ENCODE measurements at regions not wholly inside any gene's neighbourhood (a gene's known extent, or its start where the extent isn't known, plus 50 kb on each side); places are given as distances from the start of the nearest gene placed in this dataset.

GRCh38 chr7:80082213-80082612, 52.4 kb upstream of the GNAI1 start:
- Histone ChIP-seq H3K27ac (no peak overlapping the region), H3K4me3 (no peak overlapping the region), H3K36me3 (no peaks in the 10 kb centered on the region), H3K4me1 (ENCODE audit: control insufficient read depth in 1 of 2, low read depth in 2 of 2) (no peaks in the 10 kb centered on the region), H3K27me3 (replicated peaks; ENCODE audit: insufficient read depth) (no peaks in the 10 kb centered on the region), H3K9me3 (no peaks in the 10 kb centered on the region)
- TF ChIP-seq, protein P1, sequence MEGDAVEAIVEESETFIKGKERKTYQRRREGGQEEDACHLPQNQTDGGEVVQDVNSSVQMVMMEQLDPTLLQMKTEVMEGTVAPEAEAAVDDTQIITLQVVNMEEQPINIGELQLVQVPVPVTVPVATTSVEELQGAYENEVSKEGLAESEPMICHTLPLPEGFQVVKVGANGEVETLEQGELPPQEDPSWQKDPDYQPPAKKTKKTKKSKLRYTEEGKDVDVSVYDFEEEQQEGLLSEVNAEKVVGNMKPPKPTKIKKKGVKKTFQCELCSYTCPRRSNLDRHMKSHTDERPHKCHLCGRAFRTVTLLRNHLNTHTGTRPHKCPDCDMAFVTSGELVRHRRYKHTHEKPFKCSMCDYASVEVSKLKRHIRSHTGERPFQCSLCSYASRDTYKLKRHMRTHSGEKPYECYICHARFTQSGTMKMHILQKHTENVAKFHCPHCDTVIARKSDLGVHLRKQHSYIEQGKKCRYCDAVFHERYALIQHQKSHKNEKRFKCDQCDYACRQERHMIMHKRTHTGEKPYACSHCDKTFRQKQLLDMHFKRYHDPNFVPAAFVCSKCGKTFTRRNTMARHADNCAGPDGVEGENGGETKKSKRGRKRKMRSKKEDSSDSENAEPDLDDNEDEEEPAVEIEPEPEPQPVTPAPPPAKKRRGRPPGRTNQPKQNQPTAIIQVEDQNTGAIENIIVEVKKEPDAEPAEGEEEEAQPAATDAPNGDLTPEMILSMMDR (IDR thresholded peaks at IDR 0.05): no peak
- no peak for DNase-seq (ENCODE audit: low spot score)
- no peak for ATAC-seq (ENCODE audit: insufficient number of reproducible peaks, low FRiP score, low read depth)

DNA sequence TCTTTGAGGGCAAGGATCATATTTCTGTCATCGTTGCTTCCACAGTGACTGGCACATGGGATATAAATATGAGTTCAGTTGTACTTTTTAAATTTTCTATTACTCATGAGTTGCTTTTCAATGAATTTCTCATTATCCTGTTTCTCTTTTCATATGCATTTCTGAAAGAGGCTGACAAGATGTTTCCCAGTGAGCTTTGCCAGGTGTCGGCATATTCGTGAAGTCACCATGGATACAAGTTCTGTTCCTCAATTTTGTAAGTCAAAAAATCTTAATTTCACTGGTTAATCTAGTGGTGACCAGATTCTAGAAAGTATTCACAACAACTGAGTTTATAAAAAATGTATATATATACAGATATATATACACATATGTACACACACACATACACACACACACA, 55.7 kb upstream of the GNAI1 start:
- Histone ChIP-seq H3K9me3 (no peaks in the 10 kb centered on the region), H3K27ac (no peak overlapping the region), H3K36me3 (no peaks in the 10 kb centered on the region), H3K27me3 (replicated peaks; ENCODE audit: insufficient read depth) (no peaks in the 10 kb centered on the region), H3K4me1 (ENCODE audit: control insufficient read depth in 1 of 2, low read depth in 2 of 2) (no peaks in the 10 kb centered on the region), H3K4me3 (no peak overlapping the region)
- ATAC-seq (ENCODE audit: insufficient number of reproducible peaks, low FRiP score, low read depth): no peak
- TF ChIP-seq, protein P1 (IDR thresholded peaks at IDR 0.05): no peak
- no peak for DNase-seq (ENCODE audit: low spot score)

- ATAC-seq (ENCODE audit: insufficient number of reproducible peaks, low FRiP score, low read depth): no peak
- TF ChIP-seq, protein P1 (IDR thresholded peaks at IDR 0.05): no peak
- H3K27me3 ChIP-seq (replicated peaks; ENCODE audit: insufficient read depth): no peaks in the 10 kb centered on the region
- no peaks in the 10 kb centered on the region for H3K4me1 ChIP-seq (ENCODE audit: control insufficient read depth in 1 of 2, low read depth in 2 of 2)
- no peak for DNase-seq (ENCODE audit: low spot score)
- H3K9me3 ChIP-seq: no peaks in the 10 kb centered on the region
- H3K27ac ChIP-seq: no peak overlapping the region
- H3K36me3 ChIP-seq: no peaks in the 10 kb centered on the region
- peak overlapping the region; percentile 59 for H3K4me3 ChIP-seq
Observed at GRCh38 chr7:80078159-80078731, 56.4 kb upstream of the GNAI1 start.

- H3K36me3 ChIP-seq: no peaks in the 10 kb centered on the region
- no peaks in the 10 kb centered on the region for H3K27me3 ChIP-seq (replicated peaks; ENCODE audit: insufficient read depth)
- TF ChIP-seq, protein P1 (IDR thresholded peaks at IDR 0.05): no peak
- no peaks in the 10 kb centered on the region for H3K4me1 ChIP-seq (ENCODE audit: control insufficient read depth in 1 of 2, low read depth in 2 of 2)
- H3K9me3 ChIP-seq: no peaks in the 10 kb centered on the region
- DNase-seq (ENCODE audit: low spot score): no peak
- no peak overlapping the region for H3K4me3 ChIP-seq
- no peak for ATAC-seq (ENCODE audit: insufficient number of reproducible peaks, low FRiP score, low read depth)
- no peak overlapping the region for H3K27ac ChIP-seq
Observed at GRCh38 chr7:80070391-80070790, 64.2 kb upstream of the GNAI1 start.

DNA sequence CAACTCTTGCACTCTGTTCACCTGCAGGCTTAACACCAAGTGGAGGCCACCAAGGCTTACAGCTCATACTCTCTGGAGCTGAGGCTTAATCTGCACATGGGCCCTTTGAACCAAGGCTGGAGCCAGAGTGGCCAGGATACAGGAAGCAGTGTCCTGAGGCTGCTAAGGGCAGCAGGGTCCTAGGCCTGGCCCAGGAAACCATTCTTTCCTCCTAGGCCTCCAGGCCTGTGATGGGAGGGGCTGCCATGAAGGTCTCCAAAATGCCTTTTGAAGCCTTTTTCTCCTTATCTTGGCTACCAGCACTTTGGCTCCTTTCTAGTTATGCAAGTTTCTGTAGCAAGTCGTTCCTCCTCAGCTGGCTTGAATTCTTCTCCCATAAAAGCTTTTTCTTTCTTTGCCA, 68.0 kb upstream of the GNAI1 start:
- H3K36me3 ChIP-seq: no peaks in the 10 kb centered on the region
- ATAC-seq (ENCODE audit: insufficient number of reproducible peaks, low FRiP score, low read depth): no peak
- TF ChIP-seq, protein P1 (IDR thresholded peaks at IDR 0.05): no peak
- H3K27ac ChIP-seq: no peak overlapping the region
- H3K4me3 ChIP-seq: no peak overlapping the region
- no peak for DNase-seq (ENCODE audit: low spot score)
- no peaks in the 10 kb centered on the region for H3K9me3 ChIP-seq
- no peaks in the 10 kb centered on the region for H3K27me3 ChIP-seq (replicated peaks; ENCODE audit: insufficient read depth)
- no peaks in the 10 kb centered on the region for H3K4me1 ChIP-seq (ENCODE audit: control insufficient read depth in 1 of 2, low read depth in 2 of 2)

Data from thoracic aorta (tissue), 2 donors.